ENCODE measurements at regions not wholly inside any gene's neighbourhood (a gene's known extent, or its start where the extent isn't known, plus 50 kb on each side); places are given as distances from the start of the nearest gene placed in this dataset.
"Not testable (repeated sequence)": the region's sequence is repeated elsewhere in the genome, so short reads cannot be mapped to it uniquely, and the experiment has no call there.

- DNase-seq (ENCODE audit: low spot score): no peak
Measured at GRCh38 chr12:97984974-97985580, 522.5 kb downstream of the RMST start.

DNA sequence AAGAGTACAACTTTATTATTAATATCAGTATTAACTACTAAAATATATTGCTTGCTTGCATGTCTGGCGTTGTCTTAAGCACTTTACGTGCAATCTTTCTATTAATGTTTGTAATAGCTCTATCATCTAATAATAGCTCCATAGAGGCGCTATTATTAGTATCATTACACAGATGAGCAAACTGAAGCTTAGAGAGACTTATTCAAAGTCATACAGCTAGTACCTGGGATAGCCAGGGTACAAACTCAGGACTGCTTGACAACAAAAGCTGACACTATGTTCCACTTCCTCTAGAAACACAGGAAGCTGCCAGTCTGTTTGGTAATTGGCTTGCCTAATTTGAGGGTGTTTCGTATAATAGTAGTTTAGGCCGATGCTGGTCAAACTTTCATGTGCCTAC is 523.2 kb downstream of the RMST start:
- no peak for DNase-seq (ENCODE audit: low spot score)

GRCh38 chr12:97988588-97988987 is 526.0 kb downstream of the RMST start:
- not testable (repeated sequence) for DNase-seq (ENCODE audit: low spot score)

DNA sequence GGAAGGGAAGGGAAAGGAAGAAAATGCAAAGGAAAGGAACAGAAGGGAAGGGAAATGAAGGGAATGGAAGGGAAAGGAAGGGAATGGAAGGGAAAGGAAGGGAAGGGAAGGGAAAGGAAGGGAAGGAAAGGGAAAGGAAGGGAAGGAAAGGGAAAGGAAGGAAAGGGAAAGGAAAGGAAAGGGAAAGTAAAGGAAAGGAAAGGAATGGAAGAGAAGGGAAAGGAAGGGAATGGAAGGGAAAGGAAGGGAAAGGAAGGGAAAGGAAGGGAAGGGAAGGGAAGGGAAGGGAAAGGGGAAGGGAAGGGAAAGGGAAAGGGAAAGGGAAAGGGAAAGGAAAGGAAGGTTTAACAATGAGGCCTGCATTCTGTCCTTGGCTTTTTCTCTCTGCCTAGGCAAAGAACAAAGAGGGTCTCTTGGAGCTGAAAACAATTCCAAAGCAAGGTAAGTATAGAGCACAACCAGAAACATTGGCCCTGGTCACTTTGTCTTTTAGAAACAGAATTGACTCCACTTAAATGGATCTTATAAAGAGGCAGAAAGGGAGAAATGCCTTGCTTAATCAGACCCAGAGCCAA is 525.9 kb upstream of the TMPO start:
- DNase-seq (ENCODE audit: low spot score): no peak

GRCh38 chr12:97994746-97995484 is 520.5 kb upstream of the TMPO start:
- DNase-seq (ENCODE audit: low spot score): no peak

DNA sequence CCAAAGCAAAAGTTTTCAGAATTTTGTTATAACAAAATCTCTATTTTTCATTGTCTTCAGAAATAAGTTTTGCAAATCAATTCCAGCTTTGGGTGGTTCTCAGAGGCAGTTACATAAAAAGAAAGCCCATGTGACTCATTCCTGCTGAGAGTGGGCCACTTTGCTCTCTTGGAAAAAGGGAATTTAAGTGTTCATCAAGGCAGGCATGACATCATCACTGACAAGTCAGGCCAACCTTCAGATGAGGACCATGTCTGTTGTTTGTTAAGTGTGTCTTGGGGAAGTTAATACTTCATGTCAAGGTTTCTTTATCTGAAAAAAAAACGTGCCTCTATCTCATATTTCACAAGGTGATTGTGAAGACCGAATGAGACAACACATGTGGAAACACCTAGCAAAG is 519.8 kb upstream of the TMPO start:
- no peak for DNase-seq (ENCODE audit: low spot score)

DNA sequence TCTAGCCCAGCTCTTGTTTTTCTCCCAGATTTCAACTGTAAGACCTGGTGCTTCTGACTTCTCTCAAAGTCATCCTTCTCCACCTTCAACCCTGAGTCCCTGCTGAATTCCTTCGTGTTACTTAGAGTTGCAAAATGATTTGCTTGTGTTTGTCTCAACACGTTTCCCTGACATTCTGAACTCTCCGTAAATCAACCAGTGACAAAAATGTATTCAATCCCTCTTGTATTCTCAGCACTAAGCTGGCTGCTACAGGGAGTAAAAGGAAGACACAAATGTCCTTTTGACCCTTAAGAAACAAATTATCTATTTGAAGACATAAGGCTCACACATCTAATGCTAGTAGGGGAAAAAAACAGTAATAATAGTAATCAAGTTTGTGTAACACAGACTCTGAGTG is 514.0 kb upstream of the TMPO start:
- DNase-seq (ENCODE audit: low spot score): no peak

- no peak for DNase-seq (ENCODE audit: low spot score)
Measured at GRCh38 chr12:98002887-98003493, 512.4 kb upstream of the TMPO start.

GRCh38 chr12:98007963-98008362 is 507.4 kb upstream of the TMPO start:
- DNase-seq (ENCODE audit: low spot score): no peak

DNA sequence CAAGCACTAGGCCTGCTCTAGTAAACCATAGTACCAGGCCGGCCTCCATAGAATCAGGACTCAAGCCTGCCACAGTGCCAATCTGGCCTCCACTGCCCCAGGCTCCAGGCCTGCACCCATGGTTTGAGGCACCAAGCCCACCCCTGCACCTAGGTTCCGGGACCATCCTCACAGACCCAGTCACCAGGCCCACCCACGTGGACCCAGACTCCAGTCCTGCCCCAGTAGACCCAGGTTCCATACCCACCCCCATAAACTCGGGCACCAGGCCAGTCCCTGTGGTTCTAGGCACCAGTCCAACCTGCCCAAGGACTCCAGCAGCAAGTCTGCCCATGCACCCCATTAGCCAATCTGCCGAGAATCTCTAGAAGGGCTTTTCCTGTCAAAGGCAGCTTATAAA is 501.8 kb upstream of the TMPO start:
- no peak for DNase-seq (ENCODE audit: low spot score)

DNA sequence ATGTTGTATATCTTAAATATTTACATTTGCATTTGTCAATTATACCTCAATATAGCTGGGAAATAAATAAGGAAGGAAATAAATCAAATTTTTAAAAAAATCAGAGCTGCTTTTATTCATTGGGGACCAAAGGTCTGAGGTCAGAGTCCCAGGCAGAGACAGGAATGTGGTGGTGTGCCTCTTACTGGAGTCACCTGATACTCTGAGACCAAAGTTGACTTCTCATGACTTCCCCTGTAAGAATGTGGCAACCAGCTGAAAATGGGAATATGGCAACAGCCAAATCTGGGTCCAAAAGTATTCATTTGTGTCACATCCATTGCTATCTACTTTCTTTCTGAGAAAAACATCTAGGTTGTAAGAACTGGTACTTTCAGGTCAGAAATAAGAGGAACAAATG is 496.6 kb upstream of the TMPO start:
- no peak for DNase-seq (ENCODE audit: low spot score)

DNA sequence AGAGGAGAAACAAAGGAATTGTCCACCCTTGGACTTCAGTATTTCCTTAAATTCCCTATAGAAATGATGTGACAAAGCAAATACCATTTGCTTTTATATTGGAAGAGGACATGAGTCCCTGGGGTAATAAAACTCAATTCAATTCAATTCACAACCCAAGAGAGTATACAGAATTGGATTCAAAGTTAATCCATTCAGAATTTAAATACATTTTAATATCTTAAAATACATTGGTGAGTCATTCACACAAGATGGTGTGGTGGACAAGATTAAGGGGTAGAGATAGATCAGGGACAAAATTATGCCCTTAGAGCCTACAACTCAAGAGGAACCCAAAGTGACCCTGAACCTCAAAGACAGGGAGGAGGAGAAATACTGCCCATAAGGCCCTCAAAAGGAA is 495.0 kb upstream of the TMPO start:
- DNase-seq (ENCODE audit: low spot score): no peak

DNA sequence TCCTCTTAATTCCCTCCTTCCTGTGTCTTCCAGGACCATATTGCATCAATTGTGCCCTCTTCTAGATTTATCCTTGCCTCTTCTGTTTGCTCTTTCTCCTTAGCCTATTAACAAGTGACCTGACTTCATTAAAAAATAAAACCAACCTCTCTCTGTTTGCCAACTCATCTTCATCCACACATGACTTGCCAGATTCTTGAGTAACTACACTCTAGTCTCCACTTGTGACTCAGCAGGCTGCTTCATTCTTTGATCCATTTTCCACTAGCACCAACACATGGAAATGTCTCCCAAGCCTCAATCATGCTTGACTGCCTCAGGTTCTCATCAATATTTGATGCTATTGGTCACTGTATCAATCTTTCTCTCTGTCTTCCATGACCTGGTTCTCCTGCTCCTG is 492.4 kb upstream of the TMPO start:
- no peak for DNase-seq (ENCODE audit: low spot score)

DNA sequence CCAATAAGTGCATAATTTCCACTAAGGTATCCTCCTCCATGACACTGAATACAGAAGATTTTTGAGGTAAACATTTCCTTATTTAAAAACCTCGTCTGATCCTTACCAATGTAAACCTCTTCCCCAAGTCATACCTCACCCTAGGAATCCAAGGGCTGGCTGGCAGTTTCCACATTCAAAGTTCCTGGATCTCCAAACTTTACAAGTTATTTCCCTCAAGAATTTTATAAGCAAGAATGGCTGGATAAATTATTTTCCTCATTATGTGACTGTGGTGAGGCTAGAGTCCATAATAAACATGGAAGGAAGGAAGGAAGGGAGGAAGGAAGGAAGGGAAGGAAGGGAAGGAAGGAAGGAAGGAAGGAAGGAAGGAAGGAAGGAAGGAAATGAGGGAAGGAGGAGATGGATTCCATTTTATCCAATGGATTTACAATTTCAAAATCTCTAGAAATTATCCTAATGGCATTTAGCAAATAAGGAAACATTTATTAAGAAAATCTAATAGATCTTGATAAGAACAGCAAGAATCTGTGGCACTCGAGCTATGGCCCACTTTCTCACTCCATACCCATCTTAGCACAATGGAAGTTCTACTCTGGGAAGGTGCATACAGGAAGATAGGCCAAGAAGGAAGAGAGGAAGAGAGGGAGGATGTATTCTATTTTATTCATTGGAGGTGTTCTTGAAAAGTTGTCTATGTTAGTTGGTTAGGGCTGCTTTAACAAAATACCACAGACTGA is 477.8 kb upstream of the TMPO start:
- no peak for DNase-seq (ENCODE audit: low spot score)

GRCh38 chr12:98042668-98043067 is 472.7 kb upstream of the TMPO start:
- no peak for DNase-seq (ENCODE audit: low spot score)

- no peak for DNase-seq (ENCODE audit: low spot score)
Measured at GRCh38 chr12:98045395-98045794, 470.0 kb upstream of the TMPO start.

DNA sequence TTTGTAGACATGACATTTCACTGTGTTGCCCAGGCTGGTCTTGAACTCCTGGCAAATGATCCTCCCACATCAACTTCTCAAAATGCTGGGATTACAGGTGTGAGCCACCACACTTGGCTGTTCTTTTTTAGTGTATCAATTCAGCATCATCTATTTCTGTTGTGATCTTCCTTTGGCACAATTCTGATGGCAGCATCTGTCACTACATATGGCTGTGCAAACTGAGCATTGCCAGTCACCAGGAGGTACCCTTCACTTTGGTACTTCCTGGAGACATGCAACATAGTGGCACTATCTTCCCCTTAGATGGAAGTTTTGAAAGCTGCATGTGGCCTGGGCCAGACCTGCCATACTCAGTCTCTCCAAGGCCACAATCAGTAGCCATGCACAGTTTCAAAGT is 467.1 kb upstream of the TMPO start:
- DNase-seq (ENCODE audit: low spot score): no peak

GRCh38 chr12:98053202-98053601 is 462.2 kb upstream of the TMPO start:
- DNase-seq (ENCODE audit: low spot score): no peak

DNA sequence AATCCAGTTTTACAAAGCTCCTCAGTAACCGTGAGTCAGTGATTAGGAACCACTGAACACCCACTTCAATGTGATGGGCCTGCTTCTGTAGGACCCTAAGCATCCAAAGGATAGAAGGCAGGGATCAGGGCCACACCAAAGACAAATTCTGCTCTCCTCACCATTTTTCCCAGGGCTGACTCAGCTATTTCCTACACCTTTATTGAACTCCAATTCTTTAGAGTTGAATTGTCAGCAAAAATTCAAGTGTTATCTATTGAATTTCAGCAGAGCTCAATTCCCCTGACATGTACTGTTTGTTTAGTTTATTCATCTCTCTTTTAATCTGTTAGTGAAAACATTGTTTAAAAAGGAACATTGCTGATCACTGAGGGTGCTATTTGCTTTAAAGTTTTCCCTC is 457.7 kb upstream of the TMPO start:
- DNase-seq (ENCODE audit: low spot score): no peak

DNA sequence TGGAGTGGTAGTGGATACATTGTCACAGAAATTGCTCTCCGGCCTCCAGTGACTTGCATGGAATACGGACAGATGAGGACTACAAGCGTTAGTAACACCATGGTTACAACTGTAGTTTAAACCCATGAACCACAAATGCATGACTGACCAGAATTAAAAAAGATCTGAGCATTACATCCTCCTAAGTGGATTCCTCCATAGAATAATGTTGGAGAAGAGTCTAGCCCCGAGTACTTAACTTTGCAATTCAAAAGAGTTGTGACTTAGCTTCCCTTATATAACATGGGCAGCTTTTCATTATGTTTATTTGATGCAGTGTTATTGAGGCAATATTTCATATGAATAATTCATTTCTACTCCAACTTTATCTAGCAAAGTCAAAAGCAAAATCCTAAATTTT is 457.2 kb upstream of the TMPO start:
- DNase-seq (ENCODE audit: low spot score): no peak

- no peak for DNase-seq (ENCODE audit: low spot score)
Measured at GRCh38 chr12:98058838-98059237, 456.6 kb upstream of the TMPO start.

DNA sequence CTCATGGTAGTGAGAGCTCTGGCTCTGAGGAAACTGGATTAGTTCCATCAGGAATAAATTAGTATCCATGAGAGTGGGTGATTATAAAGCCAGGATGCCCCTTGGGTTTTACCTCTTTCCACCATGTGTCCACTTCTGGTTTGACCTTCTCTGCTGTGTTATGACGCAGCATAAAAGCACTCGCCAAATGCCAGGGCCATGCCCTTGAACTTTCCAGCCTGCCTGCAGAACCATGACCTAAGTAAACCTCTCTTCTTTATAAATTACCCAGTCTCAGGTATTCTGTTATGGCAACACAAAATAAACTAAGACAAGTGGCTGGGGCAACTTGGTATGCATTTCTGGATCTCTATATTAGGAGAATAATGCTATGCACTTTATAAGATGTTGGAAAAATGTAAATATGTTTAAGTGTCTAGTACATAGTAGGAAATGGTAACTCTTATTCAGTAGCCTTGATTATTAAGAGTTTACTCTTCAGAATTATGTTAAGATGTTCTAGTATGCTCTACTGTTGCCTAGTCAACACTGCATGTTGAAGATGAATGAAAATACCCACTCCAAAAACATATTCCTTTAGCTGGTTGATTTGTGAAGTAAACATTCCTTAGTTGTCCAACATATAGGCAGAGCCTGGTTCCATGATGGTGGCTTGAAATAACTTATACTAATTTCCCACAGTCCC is 455.6 kb upstream of the TMPO start:
- DNase-seq (ENCODE audit: low spot score): no peak

Data from ureter (tissue), 1 donor.